Muscle of arm (tissue), 1 donor: ENCODE measurements at regions not wholly inside any gene's neighbourhood (a gene's known extent, or its start where the extent isn't known, plus 50 kb on each side); places are given as distances from the start of the nearest gene placed in this dataset.

ENCODE experiments used
- DNase-seq: peaks from one replicate; pipeline ENCODE4 v3.0.0-alpha.2; 2013

DNA sequence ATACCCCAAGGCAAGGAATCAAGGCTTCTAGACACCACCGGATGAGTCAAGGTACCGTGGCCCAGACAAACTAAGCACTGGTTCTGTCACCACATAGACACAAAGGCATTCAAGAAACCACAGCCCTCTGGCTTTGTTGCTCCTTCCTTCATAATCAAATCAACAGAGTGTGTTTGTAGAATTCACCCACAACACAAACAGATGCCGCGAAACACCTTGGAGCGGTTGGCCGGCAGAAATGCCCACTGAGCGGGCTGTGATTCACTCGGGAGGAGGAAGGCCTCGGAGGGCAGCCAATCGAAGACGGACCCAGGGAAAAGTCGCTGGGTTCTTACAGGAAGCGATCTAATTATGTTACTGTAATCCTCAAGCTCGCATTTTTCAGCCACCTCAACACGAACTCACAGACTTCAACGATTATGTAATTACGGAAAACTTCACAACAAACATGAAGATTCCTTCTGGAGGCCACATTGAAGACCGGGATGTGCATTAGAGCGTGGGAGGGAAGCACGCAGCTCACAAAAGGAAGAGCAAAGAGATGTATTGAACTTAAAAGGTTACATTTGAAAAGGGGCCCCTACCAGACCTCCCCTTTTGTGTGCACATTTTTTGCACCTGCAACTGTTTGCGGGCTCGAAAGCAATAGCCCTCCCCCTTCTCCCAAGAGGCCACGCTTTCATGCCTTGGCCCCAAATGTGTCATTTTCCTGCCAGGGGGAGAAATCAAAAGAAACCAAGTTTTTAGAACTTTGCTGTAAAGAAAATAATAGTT, 184.7 kb upstream of the PREP start:
- DNase-seq, result no peak

DNA sequence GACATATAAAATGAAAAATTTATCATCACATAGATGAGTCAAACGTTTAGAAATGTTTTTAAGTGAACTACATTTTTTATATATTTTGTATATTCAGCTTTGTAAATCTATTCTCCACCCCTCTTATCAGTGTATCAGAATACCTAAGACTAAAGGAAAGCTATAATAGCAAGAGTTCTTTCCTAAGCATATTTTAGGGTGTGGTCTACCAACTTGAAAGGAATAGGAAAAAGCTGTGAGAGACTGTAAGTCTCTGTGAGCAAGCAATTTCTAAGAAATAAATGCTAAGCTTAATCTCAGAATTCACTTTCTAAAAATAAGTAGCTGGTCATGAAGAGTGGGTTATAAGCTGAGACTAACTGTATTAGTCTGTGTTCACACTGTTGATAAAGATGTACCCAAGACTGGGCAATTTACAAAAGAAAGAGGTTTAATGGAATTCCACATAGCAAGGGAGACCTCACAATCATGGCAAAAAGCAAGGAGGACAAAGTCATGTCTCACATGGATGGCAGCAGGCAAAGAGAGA, 175.4 kb upstream of the PREP start:
- DNase-seq, result no peak

DNA sequence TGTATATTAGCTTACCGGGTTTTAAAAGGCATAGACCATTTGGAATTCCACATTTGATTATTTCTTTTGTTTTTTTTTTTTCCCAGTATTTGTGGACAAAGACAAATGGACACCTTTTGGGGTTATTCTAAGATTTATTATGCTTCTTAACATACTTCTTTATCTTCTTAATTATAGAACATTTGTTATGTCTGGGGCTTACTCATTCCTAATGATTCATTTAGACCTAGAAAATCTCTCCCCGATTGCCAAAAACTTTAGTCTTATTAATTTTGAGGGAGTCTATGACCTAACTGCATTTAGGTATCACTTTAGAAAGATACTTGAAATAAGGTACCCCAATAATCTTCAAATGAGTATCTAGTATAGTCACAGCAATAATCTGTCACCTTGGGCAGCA, 170.7 kb upstream of the PREP start:
- DNase-seq, result no peak

DNA sequence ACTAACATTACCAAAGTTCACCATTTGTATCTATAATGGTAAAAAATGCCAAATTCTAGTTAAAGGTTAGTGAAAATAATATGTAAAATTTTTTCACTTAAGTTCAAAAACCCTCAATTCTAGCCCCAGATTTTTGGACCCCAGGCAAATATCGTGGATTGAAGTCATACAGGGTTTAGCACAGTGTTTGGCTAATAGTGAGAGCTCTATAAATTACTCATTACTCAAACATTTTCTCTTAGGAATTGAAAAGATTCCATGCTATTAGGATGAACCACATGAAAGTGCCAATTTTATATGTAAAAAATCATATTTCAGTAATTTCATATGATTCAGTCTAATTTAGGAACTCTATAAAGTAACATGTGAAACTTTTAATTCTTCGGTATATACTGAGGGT, 170.3 kb upstream of the PREP start:
- DNase-seq, result no peak

DNA sequence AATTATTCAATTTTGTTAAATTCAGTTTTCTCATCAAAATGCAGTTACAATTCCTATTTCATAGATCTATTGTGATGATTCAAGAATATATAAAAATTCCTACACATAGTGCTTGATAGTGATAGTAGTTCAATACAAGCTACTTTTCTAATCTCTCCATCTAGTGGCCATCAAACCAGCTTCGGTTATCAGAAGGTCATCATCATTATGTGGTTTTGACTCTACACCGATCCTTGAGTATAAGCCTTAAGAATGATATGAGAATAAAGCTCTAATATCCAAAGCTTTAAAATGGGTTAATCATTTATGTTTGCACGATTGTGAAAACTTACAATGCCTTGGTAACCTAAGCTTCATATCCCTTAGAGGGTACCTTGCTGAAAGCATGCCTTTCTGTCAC, 167.5 kb upstream of the PREP start:
- no peak for DNase-seq

DNA sequence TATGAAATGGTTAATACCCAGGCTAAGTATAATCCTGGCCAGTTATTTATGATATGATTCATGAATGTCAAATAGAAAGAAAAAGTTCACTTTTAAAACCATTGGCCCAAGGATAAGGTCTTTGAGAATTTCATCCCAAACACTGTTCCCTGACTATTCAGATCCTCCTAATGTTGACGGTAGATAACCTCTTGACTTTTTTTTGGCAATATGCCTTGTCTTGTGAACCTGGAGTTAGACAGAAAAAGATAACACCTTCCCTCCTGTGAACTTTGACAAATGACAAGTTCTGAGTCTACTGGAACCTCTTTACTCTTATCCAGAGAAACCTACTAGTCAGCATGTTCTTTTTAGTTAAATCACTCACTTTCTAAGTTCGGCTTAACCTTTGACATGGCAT, 166.8 kb upstream of the PREP start:
- DNase-seq, result no peak

DNA sequence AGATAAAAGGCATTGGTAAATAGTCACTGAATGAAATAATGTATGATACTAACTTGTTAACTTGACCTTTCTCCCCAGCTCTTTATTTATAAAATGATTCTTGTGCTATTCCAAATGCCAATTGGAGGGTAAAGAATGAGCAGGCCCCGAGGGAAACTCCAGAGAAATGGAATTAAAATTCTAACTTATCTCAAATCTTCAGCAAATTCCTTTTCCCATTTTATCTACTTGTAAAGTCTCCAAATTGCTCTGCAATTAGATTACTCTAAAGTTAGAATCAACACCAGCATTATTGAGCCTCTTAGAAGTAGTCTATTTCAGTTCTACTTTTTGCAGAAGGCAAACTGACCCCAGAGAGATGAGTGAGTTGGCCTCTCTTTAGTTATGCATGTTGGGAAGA, 165.9 kb upstream of the PREP start:
- no peak for DNase-seq

DNA sequence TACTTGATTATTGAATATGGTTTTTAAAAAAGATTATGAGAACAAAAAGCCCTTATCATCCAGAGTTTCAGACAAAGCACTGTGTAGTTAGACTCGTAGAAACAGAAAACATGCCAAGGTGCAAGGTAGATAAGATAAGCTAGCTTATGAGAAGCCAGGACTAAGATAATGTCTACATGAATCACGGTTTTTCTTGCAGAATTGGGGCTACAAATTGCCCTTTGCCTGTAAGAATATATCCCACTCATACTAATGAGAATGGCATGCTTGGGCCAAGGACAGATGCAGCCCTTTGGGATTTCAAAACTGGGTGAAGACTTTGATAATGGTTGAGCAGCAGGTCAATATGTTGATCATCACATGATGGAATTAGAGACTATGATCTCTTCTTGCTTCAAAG, 165.3 kb upstream of the PREP start:
- DNase-seq, result no peak

DNA sequence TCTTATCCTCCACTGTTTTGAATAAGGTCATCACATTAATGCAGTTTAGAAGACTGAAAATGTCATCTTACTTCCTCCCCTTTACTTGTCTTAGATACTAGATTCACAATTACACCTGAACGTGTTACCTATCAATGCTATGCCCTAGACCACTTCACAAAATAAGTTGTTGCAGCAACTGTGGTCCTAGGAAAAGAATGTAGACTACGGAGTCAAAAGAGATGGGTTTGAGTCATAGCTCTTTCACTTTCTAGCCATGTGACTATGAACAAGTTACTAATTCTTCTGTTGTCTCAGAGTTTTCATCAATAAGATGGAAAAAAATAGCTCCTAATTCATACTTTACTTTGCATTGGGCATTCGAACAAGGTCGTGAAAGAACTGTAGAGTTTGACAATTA, 164.3 kb upstream of the PREP start:
- no peak for DNase-seq

DNA sequence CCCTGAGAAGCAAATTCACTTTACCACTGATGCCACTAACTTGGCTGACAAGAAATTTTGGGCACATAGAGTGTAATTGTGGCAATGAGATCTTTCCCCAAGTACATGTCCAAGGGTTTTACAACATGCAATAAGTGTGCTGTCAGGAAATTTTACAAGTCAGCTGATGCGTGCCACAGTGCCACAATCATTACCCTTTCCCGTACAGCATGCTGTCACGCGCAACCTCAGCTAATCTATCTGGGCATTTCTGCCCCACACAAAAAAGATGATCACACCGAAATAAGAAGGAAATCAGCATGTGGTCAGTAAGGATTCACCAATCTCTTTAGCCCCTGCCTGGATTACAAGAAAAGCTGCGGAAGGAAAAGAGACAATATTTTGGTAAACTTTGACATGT, 163.6 kb upstream of the PREP start:
- DNase-seq, result no peak

DNA sequence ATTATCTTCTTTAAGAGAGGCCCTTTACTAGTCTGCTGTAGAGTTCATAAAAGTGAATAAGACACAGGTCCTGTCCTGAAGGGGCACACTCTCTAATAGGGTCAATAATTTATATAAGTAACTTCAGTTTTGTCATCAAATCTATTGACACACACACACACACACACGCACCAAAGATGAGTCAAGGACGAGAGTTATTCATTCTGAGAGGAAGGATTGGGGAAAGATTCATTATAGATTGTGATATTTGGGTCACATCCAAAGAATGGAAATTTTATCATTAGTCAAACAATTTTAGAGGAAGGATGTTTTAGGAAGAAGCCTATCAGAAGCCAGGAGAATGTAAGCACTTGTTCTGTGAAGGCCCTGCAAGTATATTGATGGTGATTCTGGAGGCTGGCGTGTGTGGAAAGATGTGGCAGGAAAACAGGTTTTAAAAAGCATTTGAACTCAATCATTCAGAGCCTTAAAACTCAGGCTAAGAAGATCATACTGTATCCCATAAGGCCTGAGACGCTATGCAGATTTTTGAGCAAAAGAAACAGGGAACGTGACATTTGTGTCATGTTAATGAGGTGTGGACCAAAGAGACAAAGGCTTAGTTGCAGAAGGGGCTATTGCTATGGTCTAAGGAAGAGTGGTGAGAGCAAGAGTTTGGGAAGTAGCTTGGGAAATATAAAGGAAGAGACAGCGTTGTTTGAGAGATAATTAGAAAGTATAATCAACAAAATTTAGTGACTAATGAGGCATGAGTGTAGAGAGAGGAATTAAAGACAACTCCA, 161.4 kb upstream of the PREP start:
- no peak for DNase-seq

DNA sequence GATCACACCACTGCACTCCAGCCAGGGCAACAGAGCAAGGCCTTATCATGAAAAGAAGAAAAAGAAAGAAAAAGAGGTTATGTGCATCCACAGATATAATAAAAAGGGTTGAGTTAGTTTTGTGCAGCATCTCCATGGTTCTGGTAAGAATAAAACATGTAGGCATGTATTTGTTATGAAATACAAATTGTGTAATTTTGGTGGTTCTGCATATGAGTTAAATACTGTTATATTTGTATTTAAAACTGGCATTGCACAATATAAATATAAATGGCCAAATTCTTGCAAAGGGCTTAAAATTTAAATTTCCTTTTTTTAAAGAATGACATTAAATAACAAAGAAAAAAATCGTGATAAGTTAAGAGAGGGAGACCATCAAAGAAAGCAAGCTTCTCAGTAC, 159.1 kb upstream of the PREP start:
- DNase-seq, result no peak

DNA sequence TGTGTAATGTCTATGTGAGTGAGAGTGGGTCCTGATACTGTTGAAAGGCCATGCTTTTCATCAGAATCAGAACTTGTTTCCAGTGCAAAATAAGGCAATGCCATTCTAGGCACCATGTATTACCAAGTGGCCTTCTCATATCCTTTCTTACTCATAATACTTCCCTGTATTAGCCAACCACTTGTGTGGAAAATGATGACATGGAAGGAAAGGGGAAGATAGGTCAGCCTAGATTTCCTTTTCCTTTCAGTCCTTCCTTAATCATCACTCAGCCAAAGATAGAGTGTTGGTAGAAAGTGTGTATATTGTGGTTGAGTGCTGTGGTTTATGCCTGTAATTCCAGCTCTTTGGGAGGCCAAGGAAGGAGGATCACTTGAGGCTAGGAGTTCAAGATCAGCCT, 158.6 kb upstream of the PREP start:
- DNase-seq, result no peak

DNA sequence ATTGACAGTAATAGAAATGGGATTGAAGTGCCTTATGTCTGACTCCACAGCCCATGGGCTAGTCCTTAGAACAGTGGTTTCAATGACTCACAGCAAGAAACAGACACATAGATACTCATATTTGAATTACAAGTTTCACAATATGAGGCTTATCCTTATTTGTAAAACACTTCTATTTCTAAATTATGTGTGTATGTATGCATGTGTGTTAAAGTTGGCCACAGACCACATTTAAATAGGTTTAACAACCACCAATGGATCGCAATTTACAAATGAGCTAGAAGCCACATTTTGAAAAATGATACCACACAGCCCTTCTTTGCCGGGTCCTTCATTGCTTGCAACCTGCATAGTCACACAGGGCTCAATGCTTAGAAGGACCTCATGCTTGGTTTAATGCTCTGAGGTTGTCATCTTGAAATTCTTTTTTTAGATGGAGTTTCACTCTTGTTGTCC, 157.8 kb upstream of the PREP start:
- DNase-seq, result no peak

DNA sequence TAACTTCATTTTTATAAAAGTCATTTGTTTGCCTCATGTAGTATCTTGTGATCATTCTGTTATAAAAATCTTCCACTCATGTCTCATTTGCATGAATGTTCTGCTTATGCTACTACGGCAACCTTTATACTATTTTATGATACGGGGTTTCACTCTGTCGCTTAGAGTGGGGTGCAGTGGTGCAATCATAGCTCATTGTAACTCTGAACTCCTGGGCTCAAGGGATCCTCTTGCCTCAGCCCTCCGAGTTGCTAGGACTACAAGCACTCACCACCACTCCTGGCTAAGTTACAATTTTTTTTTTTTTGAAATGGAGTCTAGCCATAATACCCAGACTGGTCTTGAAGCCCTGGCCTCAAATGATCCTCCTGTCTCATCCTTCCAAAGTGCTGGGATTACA, 154.4 kb upstream of the PREP start:
- no peak for DNase-seq

DNA sequence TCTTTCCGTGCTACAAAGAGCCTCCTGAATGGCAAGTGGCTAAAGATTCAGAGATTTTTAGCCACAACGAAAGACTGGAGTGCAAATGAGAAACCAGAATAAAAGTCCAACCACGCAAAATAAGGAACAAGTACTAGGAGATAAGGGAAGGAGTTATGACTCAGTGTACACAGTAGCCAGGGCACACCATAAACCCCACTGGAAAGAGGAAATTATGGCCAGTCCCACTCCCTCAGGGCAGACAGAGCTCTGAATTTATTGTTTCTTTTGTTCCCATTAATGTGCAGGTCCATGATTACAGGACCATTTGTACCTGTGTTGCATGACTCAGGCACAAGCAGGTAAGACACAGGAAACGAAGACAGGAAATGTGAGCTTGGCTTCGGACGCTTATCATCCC, 150.3 kb upstream of the PREP start:
- DNase-seq, result no peak

DNA sequence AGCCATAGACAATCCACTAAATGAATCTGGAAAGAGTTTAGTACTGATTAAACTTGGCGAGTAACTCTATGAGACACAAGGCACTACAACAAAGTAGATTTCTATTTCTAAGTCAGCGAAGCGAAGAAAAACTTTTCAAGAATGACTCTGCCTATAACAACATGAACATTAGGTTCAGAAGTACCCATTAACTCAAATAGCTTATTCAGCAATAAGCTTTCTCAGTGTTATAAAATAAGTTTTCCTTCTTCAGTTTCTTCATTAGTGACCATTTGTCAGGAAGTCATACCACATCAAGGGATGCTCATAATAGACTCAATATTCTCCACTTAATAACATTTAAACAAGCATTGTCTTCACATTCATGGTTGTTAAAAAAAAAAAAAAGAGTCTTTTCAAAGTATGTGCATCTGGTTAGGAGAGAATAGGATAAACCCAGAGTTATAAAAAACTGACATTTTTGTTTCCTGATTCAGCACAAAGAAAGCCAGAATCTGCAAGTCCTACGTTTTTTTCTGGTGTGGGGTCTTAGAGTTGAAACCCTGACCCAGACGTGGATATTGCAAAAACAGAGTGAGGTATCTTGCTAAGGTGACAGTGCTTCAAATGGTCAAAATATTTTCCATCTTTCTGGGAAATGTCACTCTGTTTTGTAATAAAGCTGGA, 148.2 kb upstream of the PREP start:
- DNase-seq, result no peak

DNA sequence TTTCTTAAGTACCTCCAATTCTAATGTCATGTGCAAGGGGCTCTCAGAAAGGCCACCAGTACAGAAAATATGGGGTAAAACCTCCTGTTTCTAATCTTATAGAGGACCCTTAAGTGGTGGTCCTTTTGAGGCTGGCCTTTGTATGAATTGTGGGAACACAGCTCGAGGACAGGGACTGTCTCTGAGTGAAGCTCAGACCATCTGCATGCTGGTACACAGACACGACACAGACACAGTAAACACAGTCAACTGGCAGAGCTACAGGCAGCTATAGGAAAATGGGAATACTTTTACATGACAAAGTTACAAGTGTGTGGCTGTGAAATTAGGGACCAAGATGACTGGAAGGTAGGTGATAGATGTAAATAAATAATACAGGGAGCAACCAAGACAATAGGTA, 143.9 kb upstream of the PREP start:
- DNase-seq, result no peak

DNA sequence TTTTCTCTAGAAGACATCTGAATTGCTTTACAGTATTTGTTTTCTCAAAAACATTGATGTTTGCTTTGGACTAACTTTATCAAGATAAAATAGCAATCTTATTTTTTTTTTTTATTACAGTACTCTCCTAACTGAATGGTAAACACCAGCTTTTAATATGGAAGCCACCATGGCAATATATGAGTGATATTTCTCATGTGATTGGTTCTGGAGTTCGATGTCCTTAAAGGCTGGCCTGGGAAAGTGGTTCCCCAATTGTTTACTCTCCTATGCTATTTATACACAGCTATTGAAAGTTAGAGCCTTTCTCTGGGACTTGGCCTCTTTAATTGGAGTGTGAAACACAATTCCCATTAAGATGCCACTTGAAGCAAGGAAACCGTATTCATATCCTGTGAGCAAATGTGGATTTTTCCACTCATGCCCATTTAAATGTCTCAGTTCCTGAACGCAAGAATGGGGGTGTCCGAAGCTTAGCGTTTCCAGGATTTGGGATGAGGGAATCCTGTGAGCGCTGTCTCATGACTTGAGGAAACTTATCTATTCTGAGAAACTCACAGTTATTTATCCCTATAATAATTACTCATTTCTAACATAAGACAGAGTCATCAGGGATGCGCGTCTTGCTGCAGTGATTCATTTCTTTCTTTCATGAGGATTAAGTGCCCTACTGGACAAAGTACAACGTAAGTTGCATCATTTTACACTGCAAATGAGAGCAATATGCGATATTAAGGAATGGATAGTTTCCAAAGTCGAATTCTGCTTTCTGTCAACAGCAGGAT, 143.3 kb upstream of the PREP start:
- DNase-seq, result no peak

DNA sequence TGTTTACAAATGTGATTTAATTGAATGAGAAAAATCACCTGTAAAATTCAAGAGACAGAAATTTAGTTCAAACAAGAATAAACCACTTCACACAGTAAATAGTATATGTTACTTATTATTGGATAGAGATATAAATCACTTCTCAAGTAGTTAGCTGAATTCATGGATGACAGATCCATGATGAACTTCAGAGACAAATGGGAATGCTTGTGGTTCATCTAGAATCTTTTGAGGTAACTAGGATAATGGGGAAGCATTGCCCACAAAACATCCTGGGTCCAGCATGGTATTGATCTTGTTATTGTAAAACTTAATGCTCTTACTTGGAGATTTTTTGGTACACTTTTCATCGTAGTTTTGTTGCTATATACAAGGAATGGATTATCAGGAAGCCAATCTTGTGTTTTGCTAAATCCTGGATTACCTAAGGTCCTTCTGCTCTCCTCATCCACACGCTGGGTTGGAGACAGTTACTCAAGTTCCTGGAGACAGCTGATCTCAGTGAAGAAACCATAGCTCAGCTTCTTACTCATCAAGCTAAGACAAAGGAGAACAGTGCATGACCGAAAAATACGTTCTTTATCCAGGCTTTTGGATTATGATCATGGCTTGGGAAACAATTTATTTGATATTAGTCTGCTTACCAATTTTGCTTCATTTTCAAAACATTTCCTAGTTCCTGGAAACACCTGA, 142.5 kb upstream of the PREP start:
- DNase-seq, result no peak

DNA sequence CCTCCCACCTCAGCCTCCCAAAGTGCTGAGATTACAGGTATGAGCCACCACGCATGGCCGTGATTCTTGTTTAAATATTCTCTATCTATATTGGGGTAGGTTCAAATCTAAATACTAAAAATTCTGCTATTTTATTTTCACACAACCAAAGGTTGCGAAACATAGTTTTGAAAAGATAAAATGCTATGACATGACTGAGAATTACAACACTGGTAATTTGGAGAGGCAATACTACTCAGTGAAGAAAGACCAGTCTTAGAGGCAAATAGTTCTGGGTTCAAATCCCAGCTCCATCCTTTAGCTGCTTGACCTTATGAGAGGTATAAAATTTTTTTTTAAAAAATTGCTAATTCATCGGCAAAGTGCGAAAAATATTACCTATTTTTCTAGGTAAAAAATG, 137.0 kb upstream of the PREP start:
- DNase-seq, result no peak
